Activated T-cell treated with anti-CD3 and anti-CD28 coated beads, Interleukin-2, amount 50 U/mL, for 4 hours (primary cell): ENCODE measurements at regions not wholly inside any gene's neighbourhood (a gene's known extent, or its start where the extent isn't known, plus 50 kb on each side); places are given as distances from the start of the nearest gene placed in this dataset.

ENCODE experiments used
- ATAC-seq, 2 donors: fragments of 200-7000 bp; cut with Tn5 transposase; one replicate each; pipeline ENCODE4 v1.10.0; 2021
- DNase-seq: peaks from one replicate; pipeline ENCODE4 v3.0.0-alpha.2; 2020
- H3K27me3 Mint-ChIP-seq: one replicate; pipeline ENCODE4 v1.8.0; 2021; ENCODE audit warnings: low read depth, mixed read lengths
- H3K36me3 Mint-ChIP-seq: one replicate; pipeline ENCODE4 v1.8.0; 2022; ENCODE audit warnings: mixed read lengths; ENCODE audit not compliant: insufficient read depth
- H3K4me1 Mint-ChIP-seq: one replicate; pipeline ENCODE4 v1.8.0; 2021; ENCODE audit warnings: low read depth, mixed read lengths
- H3K4me3 Mint-ChIP-seq: one replicate; pipeline ENCODE4 v1.8.0; 2021; ENCODE audit warnings: mild to moderate bottlenecking, moderate library complexity, mixed read lengths
- H3K9me3 Mint-ChIP-seq: one replicate; pipeline ENCODE4 v1.8.0; 2021; ENCODE audit warnings: mixed read lengths

DNA sequence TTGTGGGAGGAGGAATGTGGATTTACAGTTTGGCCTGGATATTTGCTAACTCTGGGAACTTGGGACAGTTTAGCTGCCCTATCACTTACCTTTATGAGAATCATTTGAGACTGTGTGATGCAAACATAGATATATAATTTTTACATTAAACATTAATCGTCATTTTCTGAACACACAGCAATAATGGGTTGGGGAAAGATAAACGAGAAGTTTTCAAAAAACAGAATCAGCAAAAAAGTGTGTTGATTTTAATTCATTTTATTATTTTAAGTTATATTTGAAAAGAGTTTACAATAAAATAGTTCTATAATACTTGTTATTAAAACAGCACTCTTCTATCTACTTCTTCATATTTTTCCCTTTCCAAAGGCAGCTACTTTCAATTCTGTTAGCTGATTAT is 813.3 kb downstream of the SLC4A3 start:
- ATAC-seq (no peak), DNase-seq (no peak)
- Mint-ChIP-seq H3K36me3 (no peaks in the 10 kb centered on the region), H3K4me3 (no peak overlapping the region), H3K9me3 (peaks cover 8% of the 10 kb centered on the region), H3K4me1 (no peaks in the 10 kb centered on the region), H3K27me3 (no peaks in the 10 kb centered on the region)

DNA sequence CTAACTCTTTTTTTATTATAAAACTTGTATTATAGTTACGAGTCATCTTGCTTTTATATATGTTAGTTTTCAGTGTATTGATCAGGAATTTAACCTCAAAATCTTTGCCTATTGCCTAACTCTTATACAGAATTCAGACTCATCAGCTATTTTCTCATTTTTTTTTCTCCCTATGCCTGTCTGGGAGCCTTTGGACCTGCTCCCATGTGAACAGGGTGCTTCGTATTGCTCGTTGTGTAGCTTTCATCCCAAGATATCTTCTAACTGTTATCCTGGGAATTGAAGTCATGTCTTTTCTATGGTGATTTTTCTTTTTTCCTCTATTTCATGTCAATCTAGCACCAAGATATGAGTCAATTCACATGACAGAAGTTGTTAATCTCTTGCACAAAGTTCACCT is 814.0 kb downstream of the SLC4A3 start:
- Mint-ChIP-seq H3K9me3 (peaks cover 8% of the 10 kb centered on the region), H3K36me3 (no peaks in the 10 kb centered on the region), H3K27me3 (no peaks in the 10 kb centered on the region), H3K4me3 (no peak overlapping the region), H3K4me1 (no peaks in the 10 kb centered on the region)
- ATAC-seq (no peak), DNase-seq (no peak)

DNA sequence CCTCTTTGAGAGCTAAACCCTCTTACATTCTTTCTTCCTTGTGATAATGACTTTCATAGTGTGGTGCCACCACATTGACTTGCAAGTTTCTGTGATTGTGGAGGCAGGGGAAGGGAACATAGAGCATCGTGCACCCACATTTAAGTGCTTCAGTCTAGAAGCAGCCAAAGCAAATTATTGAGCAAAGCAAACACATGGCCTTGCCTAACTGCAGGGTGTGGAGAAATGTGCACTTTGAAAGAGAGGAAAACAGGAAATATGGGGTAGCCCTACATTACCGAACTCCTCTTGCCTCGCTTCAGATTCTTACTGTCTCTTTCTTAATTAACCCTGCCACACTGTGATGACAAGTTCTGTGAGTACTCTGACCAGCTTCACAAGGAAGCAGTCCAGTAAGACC is 814.6 kb downstream of the SLC4A3 start:
- Mint-ChIP-seq H3K36me3 (no peaks in the 10 kb centered on the region), H3K9me3 (peaks cover 8% of the 10 kb centered on the region), H3K27me3 (no peaks in the 10 kb centered on the region), H3K4me1 (no peaks in the 10 kb centered on the region), H3K4me3 (no peak overlapping the region)
- DNase-seq (no peak), ATAC-seq (no peak)

DNA sequence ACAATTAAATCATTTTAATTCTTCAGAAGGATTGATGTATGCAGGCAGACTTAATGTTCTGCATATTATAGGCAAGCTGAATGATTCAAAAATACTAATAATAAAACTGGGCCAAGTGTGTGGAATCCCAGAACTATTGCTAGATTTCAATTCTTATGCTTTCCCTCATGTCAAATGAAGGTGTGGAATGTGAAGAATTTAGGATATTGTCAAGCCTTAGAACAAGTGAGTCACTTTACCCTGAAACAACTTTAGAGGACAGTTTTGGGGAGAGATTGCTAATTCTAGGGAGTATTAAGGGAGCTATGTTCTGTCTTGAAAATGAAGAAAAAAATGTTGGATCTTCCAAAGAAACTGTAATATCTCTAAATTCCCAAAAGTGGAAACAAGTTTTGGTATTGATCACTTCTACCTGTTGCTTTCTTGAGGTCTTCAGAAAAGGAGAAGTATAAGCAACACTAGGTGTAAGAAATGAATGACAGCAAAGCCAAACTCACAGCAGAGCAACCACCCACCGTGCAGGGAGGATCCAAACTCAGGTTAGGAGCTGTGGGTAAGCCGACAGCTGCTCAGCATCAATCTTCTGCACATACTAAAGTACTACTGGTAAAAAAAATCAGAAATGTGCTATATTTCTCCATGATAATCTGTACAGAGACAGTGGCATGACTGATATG is 818.1 kb downstream of the SLC4A3 start:
- H3K9me3 Mint-ChIP-seq: peaks cover 3% of the 10 kb centered on the region

DNA sequence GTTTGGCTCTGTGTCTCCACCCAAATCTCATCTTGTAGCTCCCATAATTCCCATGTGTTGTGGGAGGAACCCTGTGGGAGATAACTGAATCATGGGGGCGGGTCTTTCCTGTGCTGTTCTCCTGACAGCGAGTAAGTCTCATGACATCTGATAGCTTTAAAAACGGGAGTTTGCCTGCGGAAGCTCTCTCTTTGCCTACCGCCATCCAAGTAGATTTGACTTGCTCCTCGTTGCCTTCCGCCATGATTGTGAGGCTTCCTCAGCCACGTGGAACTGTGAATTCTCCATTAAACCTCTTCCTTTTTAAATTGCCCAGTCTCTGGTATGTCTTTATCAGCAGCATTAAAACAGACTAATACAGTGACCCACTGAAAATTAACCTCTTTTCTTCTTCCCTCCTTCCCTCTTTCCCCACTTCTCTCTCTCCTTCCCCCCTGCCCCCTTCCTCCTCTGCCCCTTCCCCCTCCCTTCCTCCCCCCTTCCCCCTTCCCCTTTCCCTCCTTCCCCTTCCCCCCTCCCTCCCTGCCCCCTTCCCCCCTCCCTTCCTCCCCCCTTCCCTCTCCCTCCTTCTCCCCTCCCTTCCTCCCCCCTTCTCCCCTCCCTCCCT is 818.8 kb downstream of the SLC4A3 start:
- DNase-seq: no peak
- Mint-ChIP-seq H3K4me1 (no peaks in the 10 kb centered on the region), H3K9me3 (peaks cover 3% of the 10 kb centered on the region), H3K27me3 (no peaks in the 10 kb centered on the region), H3K4me3 (no peak overlapping the region), H3K36me3 (no peaks in the 10 kb centered on the region)
- no peak for ATAC-seq

More for the DNA sequence above, 818.1 kb downstream of the SLC4A3 start:
- Mint-ChIP-seq H3K36me3 (no peaks in the 10 kb centered on the region), H3K4me3 (no peak overlapping the region), H3K27me3 (no peaks in the 10 kb centered on the region), H3K4me1 (no peaks in the 10 kb centered on the region)
- DNase-seq (no peak), ATAC-seq (no peak)

DNA sequence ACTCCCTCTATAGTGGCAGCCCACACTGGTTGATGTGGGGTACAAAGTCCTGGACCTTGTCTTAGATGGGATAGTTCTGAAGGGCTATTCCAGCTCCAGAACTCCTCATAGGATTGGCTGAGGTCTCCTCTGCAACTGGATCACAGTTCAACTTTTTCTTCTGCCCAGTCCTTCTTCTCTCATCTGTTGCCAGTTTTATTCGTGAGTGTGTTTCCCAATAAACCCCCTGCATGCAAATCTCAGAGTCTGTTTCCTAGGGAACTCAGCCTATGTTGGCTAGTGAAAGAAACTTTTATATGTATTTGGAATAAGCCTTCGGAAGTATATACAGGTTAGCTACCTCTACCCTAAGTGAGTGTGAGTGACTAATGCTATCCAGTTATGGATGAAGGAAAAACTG is 823.4 kb downstream of the SLC4A3 start:
- no peak overlapping the region for H3K4me3 Mint-ChIP-seq
- no peak for ATAC-seq
- H3K36me3 Mint-ChIP-seq: no peaks in the 10 kb centered on the region
- no peak for DNase-seq
- no peaks in the 10 kb centered on the region for H3K9me3 Mint-ChIP-seq
- no peaks in the 10 kb centered on the region for H3K4me1 Mint-ChIP-seq
- H3K27me3 Mint-ChIP-seq: no peaks in the 10 kb centered on the region

DNA sequence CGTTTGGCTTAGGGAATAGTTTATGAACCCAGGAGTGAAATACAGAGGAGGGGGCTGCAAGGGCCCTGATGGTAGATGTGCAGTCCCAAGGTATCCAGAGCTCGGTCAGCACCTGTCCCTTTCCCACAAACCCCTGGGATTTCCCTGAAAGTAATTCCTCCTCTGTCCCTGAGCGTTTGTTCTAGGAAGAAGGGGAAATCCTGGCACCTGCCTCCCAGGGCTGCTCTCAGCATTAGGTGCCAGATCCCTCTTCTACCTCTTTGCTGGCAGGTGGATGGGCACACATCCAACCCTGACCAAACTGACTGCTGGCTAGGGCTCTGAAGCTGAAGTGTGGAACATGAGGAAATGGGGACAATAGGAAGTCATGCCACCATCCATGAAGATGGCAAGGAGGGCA is 824.0 kb downstream of the SLC4A3 start:
- Mint-ChIP-seq H3K4me3 (no peak overlapping the region), H3K36me3 (no peaks in the 10 kb centered on the region), H3K9me3 (no peaks in the 10 kb centered on the region), H3K4me1 (no peaks in the 10 kb centered on the region), H3K27me3 (no peaks in the 10 kb centered on the region)
- DNase-seq (no peak), ATAC-seq (no peak)

DNA sequence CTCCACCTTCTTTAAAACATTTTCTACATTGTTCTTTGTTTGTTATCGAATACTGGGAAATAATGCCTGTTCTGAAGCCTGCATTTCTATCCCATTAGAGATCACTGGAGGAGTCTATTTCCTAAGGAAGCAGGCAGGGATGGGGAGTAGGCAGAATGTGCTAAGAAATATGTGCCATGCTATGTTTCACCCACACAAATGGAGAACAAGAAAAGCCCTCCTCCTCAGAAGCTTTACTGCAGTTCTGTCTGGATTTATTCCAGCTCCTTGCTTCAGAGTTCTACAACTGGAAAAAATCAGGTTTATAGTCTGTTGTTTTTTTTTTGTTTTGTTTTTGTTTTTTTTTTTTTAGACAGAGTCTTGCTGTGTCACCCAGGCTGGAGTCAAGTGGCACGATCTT is 825.1 kb downstream of the SLC4A3 start:
- no peaks in the 10 kb centered on the region for H3K27me3 Mint-ChIP-seq
- H3K4me3 Mint-ChIP-seq: no peak overlapping the region
- no peaks in the 10 kb centered on the region for H3K4me1 Mint-ChIP-seq
- DNase-seq (no peak), ATAC-seq (no peak)
- no peaks in the 10 kb centered on the region for H3K9me3 Mint-ChIP-seq
- H3K36me3 Mint-ChIP-seq: no peaks in the 10 kb centered on the region

DNA sequence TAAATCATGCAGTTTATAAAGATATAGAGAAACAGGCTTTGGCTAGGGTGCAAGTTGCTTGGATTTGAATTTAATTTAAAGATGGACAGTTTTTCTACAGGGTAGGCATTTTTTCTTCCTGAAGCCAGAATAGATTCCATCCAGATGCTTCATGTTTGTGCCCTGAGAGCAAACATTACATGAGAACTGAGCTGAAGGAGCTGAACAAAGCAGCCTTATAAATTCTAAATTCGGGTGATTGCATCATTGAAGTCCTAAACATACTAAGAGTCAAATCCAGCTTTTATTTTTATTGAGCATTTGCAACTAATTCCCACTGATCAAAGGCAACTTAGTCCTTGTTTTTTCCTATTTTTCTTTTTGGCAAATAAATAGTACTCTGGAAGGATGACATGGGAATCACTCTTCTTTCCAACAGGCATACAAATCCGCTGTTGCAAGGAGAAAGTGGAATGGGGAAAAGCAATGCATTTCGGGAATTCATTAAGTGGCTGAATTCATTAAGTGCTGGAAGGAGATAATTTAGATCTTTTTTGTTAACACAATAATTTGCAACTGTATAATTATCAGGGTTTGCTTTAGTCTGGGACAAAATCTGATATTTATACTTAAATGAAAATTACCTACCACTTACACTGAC is 828.0 kb downstream of the SLC4A3 start:
- Mint-ChIP-seq H3K9me3 (no peaks in the 10 kb centered on the region), H3K27me3 (no peaks in the 10 kb centered on the region), H3K4me1 (no peaks in the 10 kb centered on the region), H3K36me3 (no peaks in the 10 kb centered on the region), H3K4me3 (no peak overlapping the region)
- ATAC-seq (no peak), DNase-seq (no peak)

DNA sequence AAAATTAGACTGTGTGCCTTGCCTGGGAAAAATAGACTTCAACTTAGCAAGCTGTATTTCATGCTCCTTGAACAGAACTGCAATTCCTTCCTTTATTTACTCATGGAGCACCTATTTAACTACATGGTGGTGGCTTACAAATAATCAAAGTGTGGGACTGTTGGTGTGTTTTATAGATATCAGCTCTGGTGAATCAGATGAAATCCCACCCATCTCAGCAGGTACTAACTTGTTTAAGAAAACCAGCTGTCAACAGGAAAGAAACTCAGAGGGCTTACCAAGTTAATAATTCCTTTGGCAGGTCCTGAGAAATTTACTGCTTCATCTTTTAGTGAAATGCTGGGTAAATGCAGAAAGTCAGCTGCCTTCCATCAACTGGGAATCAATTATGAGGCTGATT is 830.6 kb downstream of the SLC4A3 start:
- Mint-ChIP-seq H3K36me3 (no peaks in the 10 kb centered on the region), H3K4me3 (no peak overlapping the region), H3K9me3 (no peaks in the 10 kb centered on the region), H3K27me3 (no peaks in the 10 kb centered on the region), H3K4me1 (no peaks in the 10 kb centered on the region)
- ATAC-seq: no peak
- no peak for DNase-seq

DNA sequence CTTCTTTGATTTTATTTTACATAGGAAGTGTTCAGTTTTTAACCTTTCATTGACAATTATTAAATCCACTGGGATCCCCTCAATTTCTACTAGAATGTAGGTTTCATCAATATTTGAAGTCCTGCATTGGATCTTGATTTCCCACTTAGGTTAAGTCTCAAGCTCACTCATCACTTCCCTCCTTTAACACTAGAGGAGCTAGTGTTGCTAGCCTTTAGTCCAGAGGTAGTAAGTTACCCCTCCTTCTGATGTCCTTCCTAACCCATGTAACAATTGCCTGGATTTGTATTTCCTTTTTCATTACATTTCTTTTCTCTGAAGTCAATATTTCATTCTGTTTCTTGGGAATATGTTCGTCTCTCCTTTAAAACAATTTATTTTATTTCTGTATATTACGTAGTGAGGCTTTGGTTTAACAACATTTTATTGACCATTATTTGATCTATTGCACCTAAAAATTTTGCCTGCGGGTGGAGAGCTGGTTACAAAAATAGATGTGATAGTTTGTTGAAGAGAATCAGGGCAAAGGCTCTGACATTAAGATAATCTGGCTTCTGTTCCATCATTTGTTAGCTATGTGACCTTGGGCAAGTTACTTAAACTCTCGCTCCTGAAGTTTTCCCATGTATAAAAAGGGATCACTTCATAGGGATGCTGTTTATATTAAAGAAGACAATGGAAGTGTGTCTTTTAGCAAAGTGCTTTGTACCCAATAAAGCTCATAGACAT is 833.0 kb downstream of the SLC4A3 start:
- DNase-seq (no peak), ATAC-seq (no peak)
- Mint-ChIP-seq H3K4me3 (no peak overlapping the region), H3K4me1 (no peaks in the 10 kb centered on the region), H3K27me3 (no peaks in the 10 kb centered on the region), H3K36me3 (no peaks in the 10 kb centered on the region), H3K9me3 (no peaks in the 10 kb centered on the region)

DNA sequence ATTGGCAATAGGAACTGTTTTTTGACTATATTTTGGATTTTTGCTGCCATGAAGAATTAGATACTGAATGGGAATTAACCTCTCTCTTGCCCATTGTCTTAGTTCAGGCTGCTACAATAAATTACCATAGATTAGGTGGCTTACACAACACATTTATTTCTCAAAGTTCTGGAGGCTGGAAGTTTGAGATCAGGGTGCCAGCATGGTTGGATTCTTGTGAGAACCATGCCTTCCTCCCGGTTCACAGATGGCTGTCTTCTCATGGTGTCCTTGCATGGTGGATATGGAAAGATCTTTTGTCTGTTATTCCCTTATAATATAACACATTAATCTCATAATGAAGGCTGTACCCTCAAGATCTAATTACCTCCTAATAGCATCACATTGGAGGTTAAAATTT is 836.4 kb downstream of the SLC4A3 start:
- no peak overlapping the region for H3K4me3 Mint-ChIP-seq
- no peaks in the 10 kb centered on the region for H3K9me3 Mint-ChIP-seq
- H3K4me1 Mint-ChIP-seq: no peaks in the 10 kb centered on the region
- H3K36me3 Mint-ChIP-seq: no peaks in the 10 kb centered on the region
- H3K27me3 Mint-ChIP-seq: no peaks in the 10 kb centered on the region
- DNase-seq (no peak), ATAC-seq (no peak)

DNA sequence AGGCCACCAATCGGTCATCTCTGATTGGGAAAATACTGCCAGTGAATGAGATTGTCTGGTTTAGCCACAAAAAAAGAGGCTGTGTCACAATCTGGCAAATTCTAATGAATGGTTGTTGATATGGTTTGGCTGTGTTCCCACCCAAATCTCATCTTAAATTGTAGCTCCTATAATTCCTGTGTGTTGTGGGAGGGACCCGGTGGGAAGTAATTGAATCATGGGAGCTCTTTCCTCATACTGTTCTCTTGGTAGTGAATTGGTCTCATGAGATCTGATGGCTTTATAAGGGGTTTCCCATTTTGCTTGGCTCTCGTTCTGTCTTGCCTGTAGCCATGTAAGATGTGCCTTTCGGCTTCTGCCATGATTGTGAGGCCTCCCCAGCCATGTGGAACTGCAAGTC is 838.3 kb downstream of the SLC4A3 start:
- Mint-ChIP-seq H3K9me3 (no peaks in the 10 kb centered on the region), H3K27me3 (no peaks in the 10 kb centered on the region), H3K36me3 (no peaks in the 10 kb centered on the region), H3K4me1 (no peaks in the 10 kb centered on the region), H3K4me3 (no peak overlapping the region)
- ATAC-seq (no peak), DNase-seq (no peak)

DNA sequence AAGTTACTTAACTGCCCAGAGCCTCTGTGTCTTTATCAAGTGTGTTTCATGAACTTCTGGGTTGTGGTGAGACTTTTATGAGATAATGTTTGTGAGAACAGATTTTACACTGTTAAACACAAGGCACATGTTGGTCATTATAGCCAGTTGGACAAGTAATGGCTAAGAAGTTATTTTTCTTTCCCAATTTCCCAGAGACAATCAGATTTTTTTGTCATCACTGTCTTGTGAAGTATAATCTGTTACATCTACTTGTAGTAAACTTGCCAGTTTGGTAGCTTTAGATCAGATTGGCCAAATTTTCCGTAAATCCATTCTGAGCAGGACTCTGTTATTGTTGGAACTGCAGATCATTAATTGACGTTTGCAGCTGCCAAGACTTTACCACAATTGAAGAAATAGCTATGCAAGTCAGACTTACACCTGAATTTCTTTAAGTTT is 838.8 kb downstream of the SLC4A3 start:
- DNase-seq (no peak), ATAC-seq (no peak)
- no peaks in the 10 kb centered on the region for H3K9me3 Mint-ChIP-seq
- no peaks in the 10 kb centered on the region for H3K36me3 Mint-ChIP-seq
- H3K4me1 Mint-ChIP-seq: no peaks in the 10 kb centered on the region
- no peaks in the 10 kb centered on the region for H3K27me3 Mint-ChIP-seq
- H3K4me3 Mint-ChIP-seq: no peak overlapping the region

DNA sequence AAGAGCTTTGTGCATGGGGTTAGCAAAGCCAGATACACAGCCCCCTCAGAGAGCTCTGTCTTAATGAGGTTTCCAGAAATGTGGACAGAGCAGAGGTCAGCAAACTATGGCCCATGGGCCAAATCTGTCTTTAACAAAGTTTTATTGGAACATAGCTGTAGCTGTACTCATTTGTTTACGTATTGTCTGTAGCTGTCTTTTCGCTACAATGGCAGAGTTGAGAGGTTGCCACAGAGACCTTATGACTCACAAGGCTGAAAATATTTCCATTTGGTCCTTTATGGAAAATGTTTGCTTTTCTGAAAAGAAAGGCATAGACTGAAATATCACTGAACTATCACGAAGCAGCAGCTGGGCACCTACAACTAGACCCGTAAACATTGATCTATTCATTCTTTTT is 841.8 kb downstream of the SLC4A3 start:
- Mint-ChIP-seq H3K9me3 (no peaks in the 10 kb centered on the region), H3K27me3 (no peaks in the 10 kb centered on the region), H3K4me3 (no peak overlapping the region), H3K36me3 (no peaks in the 10 kb centered on the region), H3K4me1 (no peaks in the 10 kb centered on the region)
- DNase-seq (no peak), ATAC-seq (no peak)
